GM18951 (cell line): ENCODE measurements at regions not wholly inside any gene's neighbourhood (a gene's known extent, or its start where the extent isn't known, plus 50 kb on each side); places are given as distances from the start of the nearest gene placed in this dataset.
"Not testable (repeated sequence)": the region's sequence is repeated elsewhere in the genome, so short reads cannot be mapped to it uniquely, and the experiment has no call there.

Source experiments
- POLR2A ChIP-seq: IDR thresholded peaks from 4 replicates; pipeline ENCODE4 v1.6.1; 2011; ENCODE audit warnings: mild to moderate bottlenecking; ENCODE audit not compliant: insufficient read length, insufficient read depth; ENCODE audit errors: extremely low read depth
- in situ Hi-C: fragments of 300-500 bp; cut with MboI; formaldehyde crosslinking; loops from one replicate; pipeline ENCODE4 v1.12.0; 2022; ENCODE audit warnings: low sequenced_read_pairs, mixed read lengths, inconsistent platforms; ENCODE audit not compliant: unreplicated experiment

- in situ Hi-C loops = no loop called here
- no peak for TF ChIP-seq POLR2A
Observed at GRCh38 chr4:60344908-60345307, 855.2 kb upstream of the ADGRL3 start.

- TF ChIP-seq POLR2A = no peak
- in situ Hi-C loops = no loop called here
Observed at GRCh38 chr4:60345392-60345791, 854.7 kb upstream of the ADGRL3 start.

DNA sequence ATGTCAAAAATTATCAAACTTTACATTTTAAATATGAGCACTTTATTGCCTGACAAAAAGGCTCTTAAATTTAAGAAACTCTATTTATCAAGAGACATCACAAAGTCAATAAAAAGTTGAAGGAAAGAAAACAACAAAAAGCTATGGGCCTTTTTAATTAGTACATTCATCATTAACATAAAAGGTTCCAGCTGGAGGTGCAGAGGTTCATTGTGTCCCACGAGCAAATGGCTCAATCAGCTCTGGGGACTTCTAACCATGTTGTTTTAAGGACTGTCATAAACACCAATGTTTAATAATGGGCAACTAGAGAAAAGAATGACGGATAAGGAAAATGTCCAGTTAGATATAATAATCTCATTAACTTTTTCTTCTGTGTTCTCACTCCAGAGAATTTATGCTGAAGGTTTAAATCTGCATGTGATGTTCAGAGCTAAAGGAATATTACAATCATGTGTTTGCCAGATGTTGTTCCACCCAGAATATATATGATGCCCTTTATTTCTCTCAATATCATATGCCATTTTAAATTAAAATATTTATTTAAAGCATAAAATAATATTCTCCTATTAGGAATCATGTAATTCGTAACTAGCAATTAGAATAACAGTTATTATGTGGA is 840.3 kb upstream of the ADGRL3 start:
- in situ Hi-C loops = no loop called here
- TF ChIP-seq POLR2A = no peak

- TF ChIP-seq POLR2A = no peak
- in situ Hi-C loops = no loop called here
Observed at GRCh38 chr4:60365176-60365575, 835.0 kb upstream of the ADGRL3 start.

GRCh38 chr4:60366661-60367060 is 833.5 kb upstream of the ADGRL3 start:
- TF ChIP-seq POLR2A = no peak
- in situ Hi-C loops = no loop called here

GRCh38 chr4:60368986-60369385 is 831.1 kb upstream of the ADGRL3 start:
- in situ Hi-C loops = no loop called here
- no peak for TF ChIP-seq POLR2A

DNA sequence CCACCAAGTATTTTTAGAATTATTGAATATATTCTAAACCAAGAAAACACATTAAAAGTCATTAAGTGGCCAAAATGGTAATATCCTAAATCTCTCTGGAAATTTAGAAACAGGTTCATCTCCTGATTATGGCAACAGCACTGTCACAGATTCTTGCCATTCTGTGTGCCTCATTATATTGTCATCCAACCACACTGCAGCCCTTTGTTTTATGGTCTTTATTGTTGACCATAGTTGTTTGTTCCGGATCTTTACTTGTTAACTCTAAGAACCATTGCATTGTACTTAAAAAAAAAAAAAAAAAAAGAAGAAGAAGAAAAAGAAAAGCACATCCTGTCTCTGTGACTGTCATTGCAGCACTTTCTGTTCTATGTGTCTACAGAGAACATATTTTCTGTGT is 822.1 kb upstream of the ADGRL3 start:
- in situ Hi-C loops = loop anchor here (10.0 kb wide), 1 partner anchor 1157 kb away; no protein-coding TSS in a partner anchor
- TF ChIP-seq POLR2A = no peak

DNA sequence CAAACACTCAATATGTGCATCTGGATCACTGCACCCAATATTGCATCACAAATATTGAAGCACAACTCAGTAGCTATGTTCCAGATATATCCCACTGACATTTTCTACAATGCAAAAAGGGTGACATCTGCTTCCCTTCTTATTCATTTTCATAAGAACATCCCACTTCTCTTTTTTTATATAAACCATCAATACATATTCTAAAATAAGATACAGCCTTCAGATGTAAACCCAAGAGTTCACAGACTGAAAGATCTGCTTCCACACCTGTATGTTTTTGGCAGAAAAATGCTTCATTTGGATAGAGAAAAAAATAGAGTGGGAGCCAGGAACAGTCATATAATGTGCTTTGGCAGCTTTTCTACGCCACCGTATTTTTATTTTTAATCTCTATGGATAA is 815.6 kb upstream of the ADGRL3 start:
- no peak for TF ChIP-seq POLR2A

GRCh38 chr4:60389633-60390032 is 810.5 kb upstream of the ADGRL3 start:
- TF ChIP-seq POLR2A = no peak
- in situ Hi-C loops = no loop called here

More for the DNA sequence above, 815.6 kb upstream of the ADGRL3 start:
- in situ Hi-C loops = no loop called here

DNA sequence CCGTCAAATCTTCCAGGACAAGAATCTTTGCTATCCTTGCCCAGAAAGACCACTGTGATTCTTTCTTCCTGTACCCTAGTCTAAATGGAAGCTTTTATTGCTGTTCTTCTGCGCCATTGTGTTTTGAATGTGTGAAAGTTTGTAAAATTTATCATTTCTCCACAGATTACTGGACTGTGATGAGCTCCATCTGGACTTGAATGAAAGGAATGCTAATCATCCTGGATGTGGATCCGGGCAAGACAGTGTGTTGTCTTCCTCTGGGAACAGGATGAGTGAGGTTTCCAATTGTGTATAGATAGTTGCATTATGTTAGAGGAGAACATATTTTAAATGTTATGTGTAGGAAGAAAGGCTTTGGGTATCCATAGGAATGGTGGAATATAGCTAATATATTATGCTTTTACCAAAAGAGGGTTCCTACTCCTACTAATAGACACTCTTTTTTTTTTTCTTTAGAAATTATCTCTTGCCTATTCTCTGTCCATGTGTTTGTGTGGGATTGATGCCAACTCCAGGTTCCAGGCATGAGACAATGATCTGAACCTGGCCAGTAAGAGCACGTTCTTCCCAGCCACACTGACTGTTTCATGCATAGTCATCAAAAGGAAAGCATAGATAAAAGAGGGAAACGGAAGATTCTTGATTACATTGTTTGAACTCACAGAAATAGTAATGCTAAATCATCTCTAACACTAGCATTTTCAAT is 803.6 kb upstream of the ADGRL3 start:
- no peak for TF ChIP-seq POLR2A
- in situ Hi-C loops = no loop called here

GRCh38 chr4:60400593-60400992 is 799.5 kb upstream of the ADGRL3 start:
- in situ Hi-C loops = no loop called here
- no peak for TF ChIP-seq POLR2A

DNA sequence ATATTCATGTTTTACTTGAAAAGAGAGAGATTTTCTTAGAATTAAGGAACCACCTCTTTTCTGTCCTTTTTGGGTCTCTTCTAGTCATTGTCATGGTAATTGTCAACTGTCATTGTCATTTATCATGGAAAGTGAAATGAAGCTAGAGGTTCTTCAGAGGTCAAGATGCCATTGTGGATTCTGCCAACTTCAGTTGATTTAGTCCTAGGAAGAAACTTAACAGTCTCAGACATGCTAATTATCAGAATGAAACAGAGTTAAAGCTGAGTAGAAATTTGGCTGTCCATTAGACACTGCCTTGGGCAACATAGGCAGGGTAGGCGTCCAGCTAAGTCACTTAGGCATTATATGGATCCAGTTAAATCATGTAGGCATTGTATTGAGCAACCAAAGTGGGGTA is 796.1 kb upstream of the ADGRL3 start:
- in situ Hi-C loops = no loop called here
- TF ChIP-seq POLR2A = no peak

DNA sequence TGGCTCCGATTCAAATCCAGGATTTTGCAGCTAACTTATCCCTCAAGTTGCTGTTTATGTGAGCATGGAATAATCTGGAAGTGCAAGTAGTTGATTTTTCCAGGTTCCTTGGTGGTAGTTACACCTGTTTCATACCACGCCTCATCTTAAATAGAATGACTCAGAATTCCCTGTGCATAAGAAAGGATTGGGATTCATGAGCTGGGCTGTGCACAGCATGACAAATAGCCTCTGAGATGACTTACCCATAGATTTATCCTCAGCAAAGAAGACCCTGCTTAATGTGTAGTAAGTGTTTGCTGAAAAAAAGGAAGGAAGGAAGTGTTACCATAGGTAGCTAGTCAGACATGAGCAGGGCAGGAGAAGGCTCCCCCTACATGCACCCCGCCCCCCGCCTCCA is 777.7 kb upstream of the ADGRL3 start:
- in situ Hi-C loops = no loop called here
- no peak for TF ChIP-seq POLR2A

- in situ Hi-C loops = not testable (repeated sequence)
Observed at GRCh38 chr4:60423573-60424184, 776.4 kb upstream of the ADGRL3 start.
